ENCODE measurements at regions not wholly inside any gene's neighbourhood (a gene's known extent, or its start where the extent isn't known, plus 50 kb on each side); places are given as distances from the start of the nearest gene placed in this dataset.
"Not testable (repeated sequence)": the region's sequence is repeated elsewhere in the genome, so short reads cannot be mapped to it uniquely, and the experiment has no call there.

GRCh38 chr3:194034346-194035336, 101.3 kb upstream of the HES1 start:
- 92 to 95% methylated on average over 24 of the region's 24 CpGs for WGBS, 2 experiments
- no peak overlapping the region for H3K4me3 ChIP-seq (ENCODE audit: insufficient read depth, low read depth, low read length)
- H3K9me3 ChIP-seq (ENCODE audit: control insufficient read depth, low read length): no peaks in the 10 kb centered on the region
- peaks cover 23% of the 10 kb centered on the region for H3K4me1 ChIP-seq (ENCODE audit: control insufficient read depth, insufficient read depth, low read length)
- no peak overlapping the region for H3K27ac ChIP-seq (ENCODE audit: insufficient read depth, low read depth, low read length, poor library complexity, severe bottlenecking)
- H3K27me3 ChIP-seq (ENCODE audit: control insufficient read depth, insufficient read depth, low read length, poor library complexity, severe bottlenecking): no peaks in the 10 kb centered on the region
- no peaks in the 10 kb centered on the region for H3K36me3 ChIP-seq (ENCODE audit: control insufficient read depth, insufficient read depth, low read length)

- Histone ChIP-seq H3K9me3 (ENCODE audit: control insufficient read depth, low read length) (no peaks in the 10 kb centered on the region), H3K36me3 (ENCODE audit: control insufficient read depth, insufficient read depth, low read length) (no peaks in the 10 kb centered on the region), H3K27me3 (ENCODE audit: control insufficient read depth, insufficient read depth, low read length, poor library complexity, severe bottlenecking) (no peaks in the 10 kb centered on the region), H3K4me3 (ENCODE audit: insufficient read depth, low read depth, low read length) (no peak overlapping the region), H3K27ac (ENCODE audit: insufficient read depth, low read depth, low read length, poor library complexity, severe bottlenecking) (no peak overlapping the region), H3K4me1 (ENCODE audit: control insufficient read depth, insufficient read depth, low read length) (peaks cover 23% of the 10 kb centered on the region)
- 80 to 86% methylated on average over 4 to 5 of the region's 5 CpGs for WGBS, 2 experiments
Observed at GRCh38 chr3:194035406-194036138, 100.4 kb upstream of the HES1 start.

GRCh38 chr3:194036842-194037241, 99.1 kb upstream of the HES1 start:
- WGBS, 2 experiments: 89 to 91% methylated on average over 6 of the region's 6 CpGs
- Histone ChIP-seq H3K27me3 (ENCODE audit: control insufficient read depth, insufficient read depth, low read length, poor library complexity, severe bottlenecking) (no peaks in the 10 kb centered on the region), H3K9me3 (ENCODE audit: control insufficient read depth, low read length) (no peaks in the 10 kb centered on the region), H3K4me1 (ENCODE audit: control insufficient read depth, insufficient read depth, low read length) (peaks cover 21% of the 10 kb centered on the region), H3K4me3 (ENCODE audit: insufficient read depth, low read depth, low read length) (no peak overlapping the region), H3K36me3 (ENCODE audit: control insufficient read depth, insufficient read depth, low read length) (no peaks in the 10 kb centered on the region), H3K27ac (ENCODE audit: insufficient read depth, low read depth, low read length, poor library complexity, severe bottlenecking) (no peak overlapping the region)

- not testable (repeated sequence) for H3K27me3 ChIP-seq (ENCODE audit: control insufficient read depth, insufficient read depth, low read length, poor library complexity, severe bottlenecking); H3K27ac ChIP-seq (ENCODE audit: insufficient read depth, low read depth, low read length, poor library complexity, severe bottlenecking); H3K36me3 ChIP-seq (ENCODE audit: control insufficient read depth, insufficient read depth, low read length); H3K4me3 ChIP-seq (ENCODE audit: insufficient read depth, low read depth, low read length); H3K4me1 ChIP-seq (ENCODE audit: control insufficient read depth, insufficient read depth, low read length); H3K9me3 ChIP-seq (ENCODE audit: control insufficient read depth, low read length)
- 84 to 91% methylated on average over 13 of the region's 13 CpGs for WGBS, 2 experiments
Observed at GRCh38 chr3:194038346-194038745, 97.6 kb upstream of the HES1 start.

- 92 to 95% methylated on average over 5 of the region's 5 CpGs for WGBS, 2 experiments
- Histone ChIP-seq H3K4me1 (ENCODE audit: control insufficient read depth, insufficient read depth, low read length) (peaks cover 2% of the 10 kb centered on the region), H3K27ac (ENCODE audit: insufficient read depth, low read depth, low read length, poor library complexity, severe bottlenecking) (no peak overlapping the region)
Observed at GRCh38 chr3:194038960-194039359, 97.0 kb upstream of the HES1 start.

GRCh38 chr3:194040516-194041273, 95.3 kb upstream of the HES1 start:
- Histone ChIP-seq H3K27ac (ENCODE audit: insufficient read depth, low read depth, low read length, poor library complexity, severe bottlenecking) (no peak overlapping the region), H3K4me3 (ENCODE audit: insufficient read depth, low read depth, low read length) (no peak overlapping the region), H3K4me1 (ENCODE audit: control insufficient read depth, insufficient read depth, low read length) (no peaks in the 10 kb centered on the region), H3K36me3 (ENCODE audit: control insufficient read depth, insufficient read depth, low read length) (no peaks in the 10 kb centered on the region), H3K27me3 (ENCODE audit: control insufficient read depth, insufficient read depth, low read length, poor library complexity, severe bottlenecking) (no peaks in the 10 kb centered on the region), H3K9me3 (ENCODE audit: control insufficient read depth, low read length) (no peaks in the 10 kb centered on the region)
- 82 to 86% methylated on average over 15 of the region's 15 CpGs for WGBS, 2 experiments

More at GRCh38 chr3:194038960-194039359, 97.0 kb upstream of the HES1 start:
- Histone ChIP-seq H3K9me3 (ENCODE audit: control insufficient read depth, low read length) (no peaks in the 10 kb centered on the region), H3K36me3 (ENCODE audit: control insufficient read depth, insufficient read depth, low read length) (no peaks in the 10 kb centered on the region), H3K4me3 (ENCODE audit: insufficient read depth, low read depth, low read length) (no peak overlapping the region), H3K27me3 (ENCODE audit: control insufficient read depth, insufficient read depth, low read length, poor library complexity, severe bottlenecking) (no peaks in the 10 kb centered on the region)

- Histone ChIP-seq H3K9me3 (ENCODE audit: control insufficient read depth, low read length) (no peaks in the 10 kb centered on the region), H3K36me3 (ENCODE audit: control insufficient read depth, insufficient read depth, low read length) (no peaks in the 10 kb centered on the region), H3K27me3 (ENCODE audit: control insufficient read depth, insufficient read depth, low read length, poor library complexity, severe bottlenecking) (no peaks in the 10 kb centered on the region), H3K27ac (ENCODE audit: insufficient read depth, low read depth, low read length, poor library complexity, severe bottlenecking) (no peak overlapping the region), H3K4me3 (ENCODE audit: insufficient read depth, low read depth, low read length) (no peak overlapping the region), H3K4me1 (ENCODE audit: control insufficient read depth, insufficient read depth, low read length) (no peaks in the 10 kb centered on the region)
- 92% methylated on average over 5 of the region's 5 CpGs for whole genome bisulfite sequencing, 2 experiments
Observed at GRCh38 chr3:194042927-194043326, 93.0 kb upstream of the HES1 start.

GRCh38 chr3:194043516-194043915, 92.4 kb upstream of the HES1 start:
- no peaks in the 10 kb centered on the region for H3K27me3 ChIP-seq (ENCODE audit: control insufficient read depth, insufficient read depth, low read length, poor library complexity, severe bottlenecking)
- no peaks in the 10 kb centered on the region for H3K9me3 ChIP-seq (ENCODE audit: control insufficient read depth, low read length)
- H3K27ac ChIP-seq (ENCODE audit: insufficient read depth, low read depth, low read length, poor library complexity, severe bottlenecking): no peak overlapping the region
- H3K4me1 ChIP-seq (ENCODE audit: control insufficient read depth, insufficient read depth, low read length): no peaks in the 10 kb centered on the region
- no peak overlapping the region for H3K4me3 ChIP-seq (ENCODE audit: insufficient read depth, low read depth, low read length)
- 90 to 91% methylated on average over 3 of the region's 3 CpGs for WGBS, 2 experiments
- H3K36me3 ChIP-seq (ENCODE audit: control insufficient read depth, insufficient read depth, low read length): no peaks in the 10 kb centered on the region

GRCh38 chr3:194045289-194045688, 90.7 kb upstream of the HES1 start:
- no peaks in the 10 kb centered on the region for H3K27me3 ChIP-seq (ENCODE audit: control insufficient read depth, insufficient read depth, low read length, poor library complexity, severe bottlenecking)

GRCh38 chr3:194045919-194046318, 90.0 kb upstream of the HES1 start:
- WGBS, 2 experiments: 93 to 94% methylated on average over 2 of the region's 2 CpGs
- H3K4me1 ChIP-seq (ENCODE audit: control insufficient read depth, insufficient read depth, low read length): no peaks in the 10 kb centered on the region
- H3K36me3 ChIP-seq (ENCODE audit: control insufficient read depth, insufficient read depth, low read length): no peaks in the 10 kb centered on the region
- H3K4me3 ChIP-seq (ENCODE audit: insufficient read depth, low read depth, low read length): no peak overlapping the region
- no peaks in the 10 kb centered on the region for H3K27me3 ChIP-seq (ENCODE audit: control insufficient read depth, insufficient read depth, low read length, poor library complexity, severe bottlenecking)
- no peaks in the 10 kb centered on the region for H3K9me3 ChIP-seq (ENCODE audit: control insufficient read depth, low read length)
- H3K27ac ChIP-seq (ENCODE audit: insufficient read depth, low read depth, low read length, poor library complexity, severe bottlenecking): no peak overlapping the region

More at GRCh38 chr3:194045289-194045688, 90.7 kb upstream of the HES1 start:
- Histone ChIP-seq H3K36me3 (ENCODE audit: control insufficient read depth, insufficient read depth, low read length) (no peaks in the 10 kb centered on the region), H3K27ac (ENCODE audit: insufficient read depth, low read depth, low read length, poor library complexity, severe bottlenecking) (no peak overlapping the region), H3K9me3 (ENCODE audit: control insufficient read depth, low read length) (no peaks in the 10 kb centered on the region), H3K4me1 (ENCODE audit: control insufficient read depth, insufficient read depth, low read length) (no peaks in the 10 kb centered on the region), H3K4me3 (ENCODE audit: insufficient read depth, low read depth, low read length) (no peak overlapping the region)
- WGBS, 2 experiments: 94 to 100% methylated on average over 1 of the region's 1 CpG
